ENCODE measurements at regions not wholly inside any gene's neighbourhood (a gene's known extent, or its start where the extent isn't known, plus 50 kb on each side); places are given as distances from the start of the nearest gene placed in this dataset.

DNA sequence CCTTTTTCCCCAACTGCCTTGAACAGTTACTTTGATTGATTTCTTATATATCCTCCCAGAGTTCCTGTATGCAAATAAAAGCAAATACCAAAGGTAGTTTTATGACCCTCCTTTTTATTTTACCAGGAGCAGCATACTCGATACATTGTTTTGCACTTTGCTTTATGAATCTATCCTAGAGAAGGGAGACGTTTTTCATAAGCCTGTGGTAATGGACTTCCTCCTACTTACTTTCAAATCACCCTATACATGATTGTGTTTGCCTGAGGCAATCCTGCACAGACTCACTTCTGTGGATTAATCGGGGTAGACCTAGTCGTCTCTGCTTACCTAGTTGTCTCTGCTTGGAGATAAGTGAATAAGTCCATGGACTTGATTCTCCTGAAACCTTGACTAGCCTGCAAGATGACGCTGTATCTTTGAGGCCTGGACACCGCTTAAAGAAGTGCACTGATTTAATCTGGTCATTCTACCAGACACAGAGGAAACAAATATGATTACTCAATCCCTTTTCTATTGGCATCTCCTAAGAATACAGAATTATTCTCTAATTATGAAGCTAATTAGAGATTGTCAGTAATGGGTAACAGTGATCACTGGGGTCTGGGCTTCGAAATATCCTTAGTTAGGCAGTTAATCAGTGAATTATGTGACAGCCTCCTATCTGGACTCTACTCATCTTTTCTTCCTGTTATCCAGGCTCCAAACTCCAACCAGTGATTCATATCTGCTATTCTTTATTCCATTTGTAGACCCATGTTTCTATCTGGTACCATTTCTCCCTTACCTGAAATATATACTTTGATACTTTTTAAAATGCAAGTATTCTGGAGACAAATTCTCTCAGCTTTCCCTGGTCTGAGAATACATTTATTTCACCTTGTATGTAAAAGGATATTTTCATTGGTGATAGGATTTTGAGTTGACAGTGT is 447.4 kb upstream of the TRIB2 start:
- TF ChIP-seq, protein P1, sequence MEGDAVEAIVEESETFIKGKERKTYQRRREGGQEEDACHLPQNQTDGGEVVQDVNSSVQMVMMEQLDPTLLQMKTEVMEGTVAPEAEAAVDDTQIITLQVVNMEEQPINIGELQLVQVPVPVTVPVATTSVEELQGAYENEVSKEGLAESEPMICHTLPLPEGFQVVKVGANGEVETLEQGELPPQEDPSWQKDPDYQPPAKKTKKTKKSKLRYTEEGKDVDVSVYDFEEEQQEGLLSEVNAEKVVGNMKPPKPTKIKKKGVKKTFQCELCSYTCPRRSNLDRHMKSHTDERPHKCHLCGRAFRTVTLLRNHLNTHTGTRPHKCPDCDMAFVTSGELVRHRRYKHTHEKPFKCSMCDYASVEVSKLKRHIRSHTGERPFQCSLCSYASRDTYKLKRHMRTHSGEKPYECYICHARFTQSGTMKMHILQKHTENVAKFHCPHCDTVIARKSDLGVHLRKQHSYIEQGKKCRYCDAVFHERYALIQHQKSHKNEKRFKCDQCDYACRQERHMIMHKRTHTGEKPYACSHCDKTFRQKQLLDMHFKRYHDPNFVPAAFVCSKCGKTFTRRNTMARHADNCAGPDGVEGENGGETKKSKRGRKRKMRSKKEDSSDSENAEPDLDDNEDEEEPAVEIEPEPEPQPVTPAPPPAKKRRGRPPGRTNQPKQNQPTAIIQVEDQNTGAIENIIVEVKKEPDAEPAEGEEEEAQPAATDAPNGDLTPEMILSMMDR (IDR thresholded peaks at IDR 0.05; ENCODE audit: low read depth, low read length) = no peak
- no peak for TF ChIP-seq POLR2A (IDR thresholded peaks at IDR 0.05; ENCODE audit: extremely low read depth, insufficient read length)
- TF ChIP-seq, protein P2, sequence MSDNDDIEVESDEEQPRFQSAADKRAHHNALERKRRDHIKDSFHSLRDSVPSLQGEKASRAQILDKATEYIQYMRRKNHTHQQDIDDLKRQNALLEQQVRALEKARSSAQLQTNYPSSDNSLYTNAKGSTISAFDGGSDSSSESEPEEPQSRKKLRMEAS (IDR thresholded peaks at IDR 0.05; ENCODE audit: low read depth, low read length) = no peak
- TF ChIP-seq MYC (IDR thresholded peaks at IDR 0.05; ENCODE audit: low read depth, low read length) = no peak
